ENCODE measurements at regions not wholly inside any gene's neighbourhood (a gene's known extent, or its start where the extent isn't known, plus 50 kb on each side); places are given as distances from the start of the nearest gene placed in this dataset.

DNA sequence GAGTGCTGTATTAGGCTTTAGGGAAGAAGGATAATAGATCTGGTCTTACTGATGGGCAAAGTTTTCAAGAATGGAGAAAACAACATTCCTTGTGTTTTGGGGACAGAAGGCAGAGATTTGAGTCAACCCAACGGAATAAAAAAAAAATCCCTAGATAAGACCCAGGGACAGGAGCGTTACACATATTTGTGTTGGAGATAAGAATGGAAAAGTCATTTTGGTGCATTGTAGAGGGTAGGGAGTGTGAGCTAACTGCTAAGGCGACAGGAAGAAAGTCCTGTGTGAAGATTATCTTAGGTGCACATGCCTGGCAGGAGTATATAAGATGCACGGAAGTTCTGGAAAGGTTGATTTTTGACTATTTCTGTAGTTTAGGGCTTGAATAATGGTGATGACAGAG, 450.3 kb upstream of the ARGLU1 start:
- Histone ChIP-seq H3K9me3 (ENCODE audit: insufficient read depth, low read length) (no peaks in the 10 kb centered on the region), H4K20me1 (ENCODE audit: low read depth, low read length) (no peaks in the 10 kb centered on the region), H3K9ac (ENCODE audit: low read length) (no peak overlapping the region), H3K79me2 (ENCODE audit: insufficient read depth, low read length) (no peaks in the 10 kb centered on the region), H3F3A (ENCODE audit: insufficient read depth) (no peaks in the 10 kb centered on the region), H2AFZ (ENCODE audit: low read depth, low read length, severe bottlenecking) (no peak overlapping the region), H3K4me2 (ENCODE audit: low read depth, low read length, poor library complexity, severe bottlenecking) (no peak overlapping the region), H3K4me3 (ENCODE audit: insufficient read depth, low read length, poor library complexity, severe bottlenecking) (no peak overlapping the region), H3K27ac (ENCODE audit: low read depth, low read length) (no peak overlapping the region), H3K27me3 (ENCODE audit: low read length) (no peaks in the 10 kb centered on the region), H3K9me2 (replicated peaks; ENCODE audit: insufficient read depth, low read length) (no peaks in the 10 kb centered on the region), H3K36me3 (ENCODE audit: low read length) (no peaks in the 10 kb centered on the region)
- TF ChIP-seq, protein P1, sequence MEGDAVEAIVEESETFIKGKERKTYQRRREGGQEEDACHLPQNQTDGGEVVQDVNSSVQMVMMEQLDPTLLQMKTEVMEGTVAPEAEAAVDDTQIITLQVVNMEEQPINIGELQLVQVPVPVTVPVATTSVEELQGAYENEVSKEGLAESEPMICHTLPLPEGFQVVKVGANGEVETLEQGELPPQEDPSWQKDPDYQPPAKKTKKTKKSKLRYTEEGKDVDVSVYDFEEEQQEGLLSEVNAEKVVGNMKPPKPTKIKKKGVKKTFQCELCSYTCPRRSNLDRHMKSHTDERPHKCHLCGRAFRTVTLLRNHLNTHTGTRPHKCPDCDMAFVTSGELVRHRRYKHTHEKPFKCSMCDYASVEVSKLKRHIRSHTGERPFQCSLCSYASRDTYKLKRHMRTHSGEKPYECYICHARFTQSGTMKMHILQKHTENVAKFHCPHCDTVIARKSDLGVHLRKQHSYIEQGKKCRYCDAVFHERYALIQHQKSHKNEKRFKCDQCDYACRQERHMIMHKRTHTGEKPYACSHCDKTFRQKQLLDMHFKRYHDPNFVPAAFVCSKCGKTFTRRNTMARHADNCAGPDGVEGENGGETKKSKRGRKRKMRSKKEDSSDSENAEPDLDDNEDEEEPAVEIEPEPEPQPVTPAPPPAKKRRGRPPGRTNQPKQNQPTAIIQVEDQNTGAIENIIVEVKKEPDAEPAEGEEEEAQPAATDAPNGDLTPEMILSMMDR (IDR thresholded peaks at IDR 0.05; ENCODE audit: insufficient read depth, low read length, poor library complexity, severe bottlenecking), result no peak
- TF ChIP-seq EZH2phosphoT487 (conservative IDR thresholded peaks at IDR 0.05; ENCODE audit: low read length), result no peak

DNA sequence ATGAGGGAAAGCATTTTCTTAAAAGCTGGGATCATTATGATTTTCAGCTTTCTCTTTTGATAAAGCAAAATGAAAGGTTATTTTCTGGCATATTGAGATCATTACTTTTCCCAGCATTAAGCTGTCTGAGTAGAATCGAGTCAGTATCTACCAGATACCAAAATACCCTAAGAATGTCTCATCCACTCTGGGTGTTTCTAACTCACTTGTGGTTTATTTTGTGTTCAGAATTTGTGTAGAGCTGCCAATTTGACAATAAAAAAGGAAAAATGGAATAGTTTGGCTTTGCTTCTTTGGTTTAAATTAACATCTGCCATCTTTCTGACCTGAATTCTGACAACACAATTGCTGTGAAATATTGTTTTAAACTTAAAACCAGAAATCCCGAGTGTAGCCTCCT, 438.7 kb upstream of the ARGLU1 start:
- no peaks in the 10 kb centered on the region for H3K9me3 ChIP-seq (ENCODE audit: insufficient read depth, low read length)
- TF ChIP-seq, protein P1 (IDR thresholded peaks at IDR 0.05; ENCODE audit: insufficient read depth, low read length, poor library complexity, severe bottlenecking), result no peak
- TF ChIP-seq EZH2phosphoT487 (conservative IDR thresholded peaks at IDR 0.05; ENCODE audit: low read length), result no peak

DNA sequence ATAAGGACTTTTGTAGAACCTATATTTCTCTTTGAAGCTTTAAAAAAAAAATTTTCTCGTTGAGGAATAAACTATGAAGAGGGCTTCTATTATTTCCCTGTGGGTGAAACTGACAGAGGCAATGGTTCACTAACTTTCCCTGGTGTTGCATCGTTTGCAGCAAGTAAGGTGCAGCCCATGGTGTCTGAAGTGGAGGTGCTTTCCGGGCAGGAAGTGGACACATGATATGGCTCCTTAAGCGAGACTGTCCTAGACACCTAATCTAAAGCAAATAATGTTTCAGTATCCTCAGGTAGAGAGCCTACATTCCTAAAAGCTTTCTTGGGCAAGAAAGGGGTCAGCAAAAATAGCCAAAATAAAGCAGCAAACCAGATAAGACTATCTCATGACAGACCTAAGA, 437.6 kb upstream of the ARGLU1 start:
- Histone ChIP-seq H3K9me3 (ENCODE audit: insufficient read depth, low read length) (no peaks in the 10 kb centered on the region), H2AFZ (ENCODE audit: low read depth, low read length, severe bottlenecking) (no peak overlapping the region), H4K20me1 (ENCODE audit: low read depth, low read length) (no peaks in the 10 kb centered on the region), H3K27ac (ENCODE audit: low read depth, low read length) (no peak overlapping the region), H3K4me2 (ENCODE audit: low read depth, low read length, poor library complexity, severe bottlenecking) (no peak overlapping the region), H3F3A (ENCODE audit: insufficient read depth) (no peaks in the 10 kb centered on the region), H3K27me3 (ENCODE audit: low read length) (no peaks in the 10 kb centered on the region), H3K79me2 (ENCODE audit: insufficient read depth, low read length) (no peaks in the 10 kb centered on the region), H3K36me3 (ENCODE audit: low read length) (no peaks in the 10 kb centered on the region), H3K9ac (ENCODE audit: low read length) (no peak overlapping the region), H3K9me2 (replicated peaks; ENCODE audit: insufficient read depth, low read length) (no peaks in the 10 kb centered on the region), H3K4me3 (ENCODE audit: insufficient read depth, low read length, poor library complexity, severe bottlenecking) (no peak overlapping the region)
- no peak for TF ChIP-seq EZH2phosphoT487 (conservative IDR thresholded peaks at IDR 0.05; ENCODE audit: low read length)
- TF ChIP-seq, protein P1 (IDR thresholded peaks at IDR 0.05; ENCODE audit: insufficient read depth, low read length, poor library complexity, severe bottlenecking), result no peak

More for the DNA sequence above, 438.7 kb upstream of the ARGLU1 start:
- no peaks in the 10 kb centered on the region for H3K27me3 ChIP-seq (ENCODE audit: low read length)
- H3K4me2 ChIP-seq (ENCODE audit: low read depth, low read length, poor library complexity, severe bottlenecking), result no peak overlapping the region
- no peak overlapping the region for H2AFZ ChIP-seq (ENCODE audit: low read depth, low read length, severe bottlenecking)
- no peaks in the 10 kb centered on the region for H4K20me1 ChIP-seq (ENCODE audit: low read depth, low read length)
- no peaks in the 10 kb centered on the region for H3K36me3 ChIP-seq (ENCODE audit: low read length)
- no peaks in the 10 kb centered on the region for H3K79me2 ChIP-seq (ENCODE audit: insufficient read depth, low read length)
- H3K4me3 ChIP-seq (ENCODE audit: insufficient read depth, low read length, poor library complexity, severe bottlenecking), result no peak overlapping the region
- H3F3A ChIP-seq (ENCODE audit: insufficient read depth), result no peaks in the 10 kb centered on the region
- H3K27ac ChIP-seq (ENCODE audit: low read depth, low read length), result no peak overlapping the region
- H3K9me2 ChIP-seq (replicated peaks; ENCODE audit: insufficient read depth, low read length), result no peaks in the 10 kb centered on the region
- no peak overlapping the region for H3K9ac ChIP-seq (ENCODE audit: low read length)

Data from SU-DHL-6 (cell line).